ENCODE measurements at regions not wholly inside any gene's neighbourhood (a gene's known extent, or its start where the extent isn't known, plus 50 kb on each side); places are given as distances from the start of the nearest gene placed in this dataset.

DNA sequence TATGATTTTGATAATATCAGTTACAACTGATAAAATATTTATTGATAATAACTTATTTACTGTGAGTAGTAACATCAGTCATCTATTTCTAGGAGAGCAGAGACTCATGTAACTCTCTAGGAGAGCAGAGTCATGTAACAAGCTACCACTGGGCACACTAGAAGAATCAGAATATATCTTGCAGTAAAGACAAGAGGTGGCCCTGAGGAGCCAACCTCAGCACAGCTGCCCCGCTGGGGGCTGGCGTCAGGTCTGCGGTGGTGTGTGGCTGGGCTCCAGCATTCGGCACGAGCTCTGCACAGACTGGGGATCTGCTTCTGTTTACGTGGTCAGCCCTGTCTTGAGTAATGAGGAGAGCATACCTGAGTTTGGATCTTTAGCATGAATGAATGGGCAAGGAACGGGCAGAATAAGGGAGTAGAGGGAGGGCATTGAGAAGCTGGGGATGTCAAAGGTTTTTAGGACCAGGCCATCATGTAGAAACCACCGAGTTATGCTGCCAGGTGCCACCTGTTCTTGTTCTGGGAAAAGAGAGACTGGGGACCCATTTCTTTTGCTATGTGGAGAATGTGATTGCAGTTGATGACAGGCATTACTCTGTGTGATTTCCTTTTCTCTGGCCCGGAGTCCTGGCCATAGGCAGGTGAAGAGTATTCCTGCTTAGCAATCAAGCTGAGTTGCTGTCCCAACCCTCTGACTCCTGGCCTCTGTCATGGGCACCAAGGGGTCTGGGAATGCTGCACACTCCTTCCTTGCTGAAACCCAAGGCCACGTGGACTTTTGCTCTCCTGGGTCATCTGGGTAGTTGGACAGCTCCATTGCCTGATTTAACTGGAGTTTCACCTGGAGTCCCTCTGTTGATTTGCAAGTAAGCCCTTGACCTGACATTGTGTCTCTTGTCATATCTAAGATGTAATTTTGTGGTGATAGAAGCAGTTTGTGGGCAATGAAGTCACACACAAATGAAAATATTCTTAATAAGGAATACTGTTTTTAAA, 50.9 kb upstream of the HEPHL1 start:
- TF ChIP-seq, protein P1, sequence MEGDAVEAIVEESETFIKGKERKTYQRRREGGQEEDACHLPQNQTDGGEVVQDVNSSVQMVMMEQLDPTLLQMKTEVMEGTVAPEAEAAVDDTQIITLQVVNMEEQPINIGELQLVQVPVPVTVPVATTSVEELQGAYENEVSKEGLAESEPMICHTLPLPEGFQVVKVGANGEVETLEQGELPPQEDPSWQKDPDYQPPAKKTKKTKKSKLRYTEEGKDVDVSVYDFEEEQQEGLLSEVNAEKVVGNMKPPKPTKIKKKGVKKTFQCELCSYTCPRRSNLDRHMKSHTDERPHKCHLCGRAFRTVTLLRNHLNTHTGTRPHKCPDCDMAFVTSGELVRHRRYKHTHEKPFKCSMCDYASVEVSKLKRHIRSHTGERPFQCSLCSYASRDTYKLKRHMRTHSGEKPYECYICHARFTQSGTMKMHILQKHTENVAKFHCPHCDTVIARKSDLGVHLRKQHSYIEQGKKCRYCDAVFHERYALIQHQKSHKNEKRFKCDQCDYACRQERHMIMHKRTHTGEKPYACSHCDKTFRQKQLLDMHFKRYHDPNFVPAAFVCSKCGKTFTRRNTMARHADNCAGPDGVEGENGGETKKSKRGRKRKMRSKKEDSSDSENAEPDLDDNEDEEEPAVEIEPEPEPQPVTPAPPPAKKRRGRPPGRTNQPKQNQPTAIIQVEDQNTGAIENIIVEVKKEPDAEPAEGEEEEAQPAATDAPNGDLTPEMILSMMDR (IDR thresholded peaks at IDR 0.05; ENCODE audit: insufficient read depth, low read length, poor library complexity, severe bottlenecking), result no peak
- no peak for TF ChIP-seq EZH2phosphoT487 (conservative IDR thresholded peaks at IDR 0.05; ENCODE audit: low read length)
